HG02642 (cell line): ENCODE measurements at regions not wholly inside any gene's neighbourhood (a gene's known extent, or its start where the extent isn't known, plus 50 kb on each side); places are given as distances from the start of the nearest gene placed in this dataset.
A peak's percentile ranks its signal among the peaks of the same experiment; 100 is the strongest.
"Not testable (repeated sequence)": the region's sequence is repeated elsewhere in the genome, so short reads cannot be mapped to it uniquely, and the experiment has no call there.

ENCODE experiments used
- ATAC-seq: cut with Tn5 transposase; IDR thresholded peaks from one replicate; pipeline ENCODE4 v1.9.1; 2021; ENCODE audit warnings: mild to moderate bottlenecking; ENCODE audit not compliant: unreplicated experiment, poor library complexity

GRCh38 chr6:154920495-154921200 lies 74.5 kb upstream of the TIAM2 start:
- no peak for ATAC-seq

- peak; percentile 63 for ATAC-seq
Measured at GRCh38 chr6:154921482-154921881, 73.6 kb upstream of the TIAM2 start.

GRCh38 chr6:154923199-154923869 lies 71.8 kb upstream of the TIAM2 start:
- no peak for ATAC-seq

GRCh38 chr6:154925130-154925529 lies 70.0 kb upstream of the TIAM2 start:
- no peak for ATAC-seq

- ATAC-seq, result no peak
Measured at GRCh38 chr6:154926366-154926765, 68.7 kb upstream of the TIAM2 start.

GRCh38 chr6:154928325-154928922 lies 66.7 kb upstream of the TIAM2 start:
- peak; percentile 66 for ATAC-seq

- ATAC-seq, result no peak
Measured at GRCh38 chr6:154930451-154930851, 64.7 kb upstream of the TIAM2 start.

GRCh38 chr6:154931711-154932424 lies 63.2 kb upstream of the TIAM2 start:
- no peak for ATAC-seq

- ATAC-seq, result no peak
Measured at GRCh38 chr6:154932515-154933027, 62.5 kb upstream of the TIAM2 start.

GRCh38 chr6:154933181-154933827 lies 61.8 kb upstream of the TIAM2 start:
- ATAC-seq, result no peak

- no peak for ATAC-seq
Measured at GRCh38 chr6:154937306-154938220, 57.6 kb upstream of the TIAM2 start.

GRCh38 chr6:154938221-154938580 lies 56.9 kb upstream of the TIAM2 start:
- ATAC-seq, result no peak

- ATAC-seq, result not testable (repeated sequence)
Measured at GRCh38 chr6:154938727-154939285, 56.3 kb upstream of the TIAM2 start.

- ATAC-seq, result no peak
Measured at GRCh38 chr6:154942770-154943169, 52.3 kb upstream of the TIAM2 start.

GRCh38 chr6:154945271-154945890 lies 49.7 kb upstream of the TIAM2 start:
- no peak for ATAC-seq
